ENCODE measurements at regions not wholly inside any gene's neighbourhood (a gene's known extent, or its start where the extent isn't known, plus 50 kb on each side); places are given as distances from the start of the nearest gene placed in this dataset.
"Not testable (repeated sequence)": the region's sequence is repeated elsewhere in the genome, so short reads cannot be mapped to it uniquely, and the experiment has no call there.

DNA sequence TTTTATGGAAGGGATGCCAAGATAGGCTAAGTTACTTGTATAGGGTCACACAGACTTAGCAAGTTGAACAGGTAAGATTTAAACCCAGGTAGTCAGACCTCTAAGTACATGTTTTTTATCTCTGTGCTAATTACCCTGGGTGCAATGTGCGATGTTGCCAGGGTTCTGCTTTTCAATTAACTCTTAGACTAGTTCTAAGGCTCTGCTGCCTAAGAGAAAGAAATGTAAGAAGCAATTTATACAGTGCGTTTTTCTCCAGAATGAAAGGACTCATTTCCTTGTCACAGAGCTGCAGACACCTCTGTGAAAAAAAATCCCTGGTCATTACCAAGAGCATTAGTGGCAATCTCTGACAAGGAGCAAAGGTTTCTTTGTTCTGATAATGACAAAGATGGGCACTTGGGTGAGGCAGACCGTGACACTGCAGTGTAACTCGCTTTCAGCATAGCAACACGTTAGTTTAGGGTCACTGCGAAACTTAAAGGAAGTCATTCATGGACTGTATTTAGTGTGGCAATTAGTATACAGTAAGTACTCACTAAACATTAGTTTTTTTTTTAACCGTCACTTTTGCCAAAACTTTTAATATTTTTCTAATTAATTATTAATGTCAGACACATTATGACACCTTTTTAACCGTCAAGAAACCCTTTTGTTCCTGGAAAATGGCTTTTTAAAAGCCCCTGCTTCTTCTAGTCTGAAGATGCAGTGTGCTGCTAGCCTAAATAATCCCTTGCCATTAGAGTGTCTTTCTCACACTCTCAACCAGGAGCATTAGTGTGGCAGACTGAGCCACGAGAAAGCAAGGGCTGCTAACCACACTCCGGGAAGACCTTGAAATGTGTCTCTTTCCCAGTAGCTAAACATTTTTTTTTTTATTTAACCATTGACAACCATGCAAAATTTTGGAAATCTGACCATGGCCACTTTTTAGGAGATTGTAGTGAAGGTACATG lies 520.0 kb upstream of the C9orf72 start:
- no peak overlapping the region for H3K4me3 Mint-ChIP-seq
- ATAC-seq (no peak), DNase-seq (no peak)
- no peaks in the 10 kb centered on the region for H3K9me3 Mint-ChIP-seq
- no peaks in the 10 kb centered on the region for H3K36me3 Mint-ChIP-seq (ENCODE audit: insufficient read depth)
- H3K4me1 Mint-ChIP-seq (ENCODE audit: low read depth) = no peaks in the 10 kb centered on the region
- H3K27me3 Mint-ChIP-seq (ENCODE audit: low read depth) = no peaks in the 10 kb centered on the region

DNA sequence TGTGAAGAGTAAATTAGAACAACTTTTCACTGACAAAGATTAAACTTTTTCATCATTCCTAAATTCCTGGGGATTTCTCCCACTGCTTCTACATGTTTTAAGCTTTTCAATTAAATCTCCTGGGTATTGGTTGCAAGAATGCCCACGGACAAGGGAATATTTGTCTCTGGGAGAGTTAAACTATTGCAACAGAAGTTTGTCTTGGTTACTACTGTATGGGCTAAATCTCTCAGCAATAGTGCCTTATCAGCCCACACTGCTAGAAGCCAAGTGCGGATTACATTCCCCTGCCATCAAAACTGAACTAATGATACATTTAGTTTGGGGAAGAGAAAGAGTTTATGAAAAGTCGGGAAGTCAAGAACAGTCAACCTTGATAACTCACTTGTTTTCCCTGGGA lies 528.2 kb upstream of the C9orf72 start:
- Mint-ChIP-seq H3K27me3 (ENCODE audit: low read depth) (no peaks in the 10 kb centered on the region), H3K36me3 (ENCODE audit: insufficient read depth) (no peaks in the 10 kb centered on the region), H3K4me3 (no peak overlapping the region), H3K4me1 (ENCODE audit: low read depth) (no peaks in the 10 kb centered on the region), H3K9me3 (peaks cover 5% of the 10 kb centered on the region)
- ATAC-seq (no peak), DNase-seq (no peak)

- H3K4me1 Mint-ChIP-seq (ENCODE audit: low read depth) = no peaks in the 10 kb centered on the region
- peaks cover 3% of the 10 kb centered on the region for H3K9me3 Mint-ChIP-seq
- no peak overlapping the region for H3K4me3 Mint-ChIP-seq
- ATAC-seq (no peak), DNase-seq (no peak)
- H3K27me3 Mint-ChIP-seq (ENCODE audit: low read depth) = no peaks in the 10 kb centered on the region
- H3K36me3 Mint-ChIP-seq (ENCODE audit: insufficient read depth) = no peaks in the 10 kb centered on the region
These were observed 531.7 kb upstream of the C9orf72 start for GRCh38 chr9:28105001-28105400.

GRCh38 chr9:28120184-28120583 lies 546.9 kb upstream of the C9orf72 start:
- ATAC-seq = no peak
- H3K9me3 Mint-ChIP-seq = no peaks in the 10 kb centered on the region
- no peak overlapping the region for H3K4me3 Mint-ChIP-seq
- H3K4me1 Mint-ChIP-seq (ENCODE audit: low read depth) = no peaks in the 10 kb centered on the region
- H3K36me3 Mint-ChIP-seq (ENCODE audit: insufficient read depth) = no peaks in the 10 kb centered on the region
- no peaks in the 10 kb centered on the region for H3K27me3 Mint-ChIP-seq (ENCODE audit: low read depth)
- DNase-seq = no peak

DNA sequence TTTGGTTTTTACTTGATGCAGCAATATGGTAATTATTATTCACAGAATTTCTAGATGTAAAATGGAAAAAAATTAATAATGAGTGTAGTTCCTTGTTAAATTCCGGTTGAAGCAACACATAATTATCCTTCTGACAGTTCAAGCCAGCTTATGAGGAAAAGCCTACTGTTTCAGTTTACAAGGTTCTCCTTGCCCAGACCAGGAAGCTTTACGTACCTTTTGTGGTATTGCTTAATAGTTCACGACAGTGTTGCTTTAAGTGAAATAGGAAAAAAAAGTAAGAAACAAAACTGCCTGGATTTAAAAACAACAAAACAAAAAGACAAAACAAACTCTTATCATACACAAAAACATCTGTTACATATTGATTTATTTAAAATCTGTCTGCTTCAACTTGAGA lies 547.3 kb upstream of the C9orf72 start:
- no peak for DNase-seq
- Mint-ChIP-seq H3K9me3 (no peaks in the 10 kb centered on the region), H3K4me1 (ENCODE audit: low read depth) (no peaks in the 10 kb centered on the region), H3K27me3 (ENCODE audit: low read depth) (no peaks in the 10 kb centered on the region), H3K36me3 (ENCODE audit: insufficient read depth) (no peaks in the 10 kb centered on the region), H3K4me3 (no peak overlapping the region)
- ATAC-seq = no peak

DNA sequence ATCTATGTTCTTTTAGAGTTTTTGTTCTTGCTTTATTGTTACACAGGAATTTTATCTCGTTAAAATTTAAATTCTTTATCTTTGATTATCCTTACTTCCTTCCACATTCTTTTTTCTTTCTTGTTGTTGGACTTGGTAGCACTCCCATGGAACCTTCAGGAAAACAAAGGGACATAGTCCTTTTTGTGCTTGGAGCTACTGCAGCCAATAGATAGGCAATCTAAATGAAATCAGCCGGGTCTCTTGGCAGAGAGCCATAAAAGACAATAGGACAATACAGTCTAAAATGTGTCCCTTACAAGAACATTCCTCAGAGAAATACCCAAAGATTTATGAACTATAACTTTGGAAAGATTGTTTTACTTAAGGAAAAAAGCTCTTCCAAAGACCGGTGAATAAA lies 548.1 kb upstream of the C9orf72 start:
- H3K36me3 Mint-ChIP-seq (ENCODE audit: insufficient read depth) = no peaks in the 10 kb centered on the region
- H3K9me3 Mint-ChIP-seq = no peaks in the 10 kb centered on the region
- H3K4me1 Mint-ChIP-seq (ENCODE audit: low read depth) = no peaks in the 10 kb centered on the region
- H3K4me3 Mint-ChIP-seq = no peak overlapping the region
- ATAC-seq (no peak), DNase-seq (no peak)
- no peaks in the 10 kb centered on the region for H3K27me3 Mint-ChIP-seq (ENCODE audit: low read depth)

- H3K4me3 Mint-ChIP-seq = no peak overlapping the region
- DNase-seq (no peak), ATAC-seq (no peak)
- no peaks in the 10 kb centered on the region for H3K4me1 Mint-ChIP-seq (ENCODE audit: low read depth)
- H3K36me3 Mint-ChIP-seq (ENCODE audit: insufficient read depth) = no peaks in the 10 kb centered on the region
- H3K9me3 Mint-ChIP-seq = no peaks in the 10 kb centered on the region
- H3K27me3 Mint-ChIP-seq (ENCODE audit: low read depth) = no peaks in the 10 kb centered on the region
These were observed 551.6 kb upstream of the C9orf72 start for GRCh38 chr9:28124917-28125316.

- no peak for ATAC-seq
- DNase-seq = no peak
- no peak overlapping the region for H3K4me3 Mint-ChIP-seq
- H3K9me3 Mint-ChIP-seq = no peaks in the 10 kb centered on the region
- H3K36me3 Mint-ChIP-seq (ENCODE audit: insufficient read depth) = no peaks in the 10 kb centered on the region
- no peaks in the 10 kb centered on the region for H3K4me1 Mint-ChIP-seq (ENCODE audit: low read depth)
- H3K27me3 Mint-ChIP-seq (ENCODE audit: low read depth) = no peaks in the 10 kb centered on the region
These were observed 553.8 kb upstream of the C9orf72 start for GRCh38 chr9:28127101-28127500.

DNA sequence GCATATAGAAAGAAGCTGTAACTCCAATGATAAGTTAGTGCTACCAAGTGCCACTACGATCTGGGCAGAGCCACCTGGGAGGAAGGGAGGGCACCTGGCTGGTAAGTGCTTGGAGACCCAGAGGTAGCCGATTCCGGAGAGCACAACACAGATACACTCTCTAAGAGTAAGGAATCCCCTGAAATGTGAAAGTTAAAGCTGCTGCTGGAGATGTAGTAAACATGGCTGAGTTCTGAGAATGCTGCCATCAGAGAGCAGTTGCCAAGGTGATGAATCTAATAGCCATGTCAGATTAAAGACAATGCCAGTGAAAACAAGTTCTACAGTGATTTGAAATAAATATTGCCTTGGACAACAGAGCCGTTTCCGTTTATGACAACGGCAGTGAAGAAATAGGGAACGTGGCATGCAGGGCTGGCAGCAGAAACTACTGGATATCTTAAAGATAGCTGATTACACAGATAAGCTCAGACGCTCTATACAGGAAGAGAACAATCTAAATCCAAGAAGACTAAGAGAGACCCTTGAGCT lies 561.2 kb upstream of the C9orf72 start:
- Mint-ChIP-seq H3K36me3 (ENCODE audit: insufficient read depth) (no peaks in the 10 kb centered on the region), H3K4me1 (ENCODE audit: low read depth) (no peaks in the 10 kb centered on the region), H3K4me3 (no peak overlapping the region), H3K27me3 (ENCODE audit: low read depth) (no peaks in the 10 kb centered on the region), H3K9me3 (no peaks in the 10 kb centered on the region)
- no peak for DNase-seq
- no peak for ATAC-seq

- Mint-ChIP-seq H3K36me3 (ENCODE audit: insufficient read depth) (no peaks in the 10 kb centered on the region), H3K27me3 (ENCODE audit: low read depth) (no peaks in the 10 kb centered on the region), H3K9me3 (no peaks in the 10 kb centered on the region), H3K4me1 (ENCODE audit: low read depth) (no peaks in the 10 kb centered on the region), H3K4me3 (no peak overlapping the region)
- DNase-seq (no peak), ATAC-seq (no peak)
These were observed 562.3 kb upstream of the C9orf72 start for GRCh38 chr9:28135549-28135948.

DNA sequence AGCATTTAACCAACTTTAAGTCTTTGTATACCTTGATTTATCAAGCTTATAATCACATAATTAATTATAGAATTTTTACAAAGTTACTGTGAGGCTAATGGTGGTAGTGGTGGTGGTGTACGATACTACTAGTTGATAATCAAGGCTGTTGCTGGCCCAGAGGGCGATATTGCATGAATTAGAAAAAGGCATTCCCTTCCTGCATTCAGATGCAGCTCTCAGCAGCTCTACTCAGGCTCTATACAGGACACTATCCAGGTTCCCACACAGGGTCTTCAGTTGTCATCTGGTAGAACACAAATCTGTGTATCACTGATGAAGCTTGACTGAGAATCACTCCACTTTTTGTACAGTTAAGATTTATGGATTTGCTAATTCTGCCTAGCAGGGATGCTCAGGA lies 562.8 kb upstream of the C9orf72 start:
- DNase-seq (no peak), ATAC-seq (no peak)
- no peaks in the 10 kb centered on the region for H3K4me1 Mint-ChIP-seq (ENCODE audit: low read depth)
- no peaks in the 10 kb centered on the region for H3K36me3 Mint-ChIP-seq (ENCODE audit: insufficient read depth)
- no peak overlapping the region for H3K4me3 Mint-ChIP-seq
- H3K9me3 Mint-ChIP-seq = no peaks in the 10 kb centered on the region
- H3K27me3 Mint-ChIP-seq (ENCODE audit: low read depth) = no peaks in the 10 kb centered on the region

DNA sequence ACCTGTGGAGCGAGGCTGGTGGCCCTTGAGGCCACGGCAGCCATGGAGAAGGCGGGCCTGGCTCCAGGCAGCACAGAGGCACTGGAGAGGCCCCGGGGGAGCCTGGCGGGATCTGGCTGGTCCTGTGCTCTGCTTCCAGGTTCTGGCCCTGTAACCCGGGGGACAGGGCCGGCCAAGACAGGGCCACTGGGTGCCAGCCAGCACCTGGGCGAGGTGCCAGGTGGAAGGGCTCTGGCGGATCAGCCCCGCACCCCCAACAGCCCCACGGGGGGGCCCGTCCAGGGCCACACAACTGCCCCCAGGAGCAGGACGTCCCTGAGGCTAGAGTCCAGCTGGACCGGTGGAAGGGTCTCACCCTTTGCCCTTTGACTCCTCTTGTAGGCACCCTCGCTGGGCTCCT lies 574.1 kb upstream of the C9orf72 start:
- H3K4me1 Mint-ChIP-seq (ENCODE audit: low read depth); DNase-seq; H3K36me3 Mint-ChIP-seq (ENCODE audit: insufficient read depth); H3K9me3 Mint-ChIP-seq; H3K27me3 Mint-ChIP-seq (ENCODE audit: low read depth); H3K4me3 Mint-ChIP-seq; ATAC-seq: not testable (repeated sequence)

DNA sequence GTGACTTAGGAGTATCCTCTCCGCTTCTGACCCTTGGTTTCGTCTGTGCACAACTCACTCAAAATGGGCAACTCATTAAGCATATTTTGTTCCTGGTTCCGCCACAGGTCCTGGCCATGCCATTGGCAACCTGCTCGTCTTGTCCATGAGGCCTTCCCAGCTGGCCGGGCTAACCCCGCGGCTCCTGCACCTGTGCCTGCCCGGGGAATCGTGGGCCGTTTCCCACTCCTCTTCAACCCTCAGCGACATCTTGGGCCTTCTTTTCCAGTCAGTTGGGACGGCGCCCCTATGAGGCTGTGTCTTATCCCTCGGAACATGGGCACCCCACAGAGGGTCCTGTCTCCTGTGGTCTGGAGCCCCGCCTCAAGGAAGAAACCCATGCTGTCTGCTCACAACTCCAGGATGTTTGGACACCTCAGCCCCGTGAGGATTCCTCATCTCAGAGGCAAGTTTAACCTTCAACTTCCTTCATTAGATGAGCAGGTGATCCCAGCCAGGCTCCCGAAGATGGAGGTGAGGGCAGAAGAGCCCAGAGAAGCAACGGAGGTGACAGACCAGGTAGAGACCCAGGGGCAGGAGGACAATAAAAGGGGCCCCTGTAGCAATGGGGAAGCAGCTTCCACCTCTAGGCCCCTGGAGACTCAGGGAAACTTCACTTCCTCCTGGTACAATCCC lies 574.8 kb upstream of the C9orf72 start:
- H3K36me3 Mint-ChIP-seq (ENCODE audit: insufficient read depth); H3K27me3 Mint-ChIP-seq (ENCODE audit: low read depth); DNase-seq; H3K4me3 Mint-ChIP-seq; ATAC-seq; H3K9me3 Mint-ChIP-seq; H3K4me1 Mint-ChIP-seq (ENCODE audit: low read depth): not testable (repeated sequence)

DNA sequence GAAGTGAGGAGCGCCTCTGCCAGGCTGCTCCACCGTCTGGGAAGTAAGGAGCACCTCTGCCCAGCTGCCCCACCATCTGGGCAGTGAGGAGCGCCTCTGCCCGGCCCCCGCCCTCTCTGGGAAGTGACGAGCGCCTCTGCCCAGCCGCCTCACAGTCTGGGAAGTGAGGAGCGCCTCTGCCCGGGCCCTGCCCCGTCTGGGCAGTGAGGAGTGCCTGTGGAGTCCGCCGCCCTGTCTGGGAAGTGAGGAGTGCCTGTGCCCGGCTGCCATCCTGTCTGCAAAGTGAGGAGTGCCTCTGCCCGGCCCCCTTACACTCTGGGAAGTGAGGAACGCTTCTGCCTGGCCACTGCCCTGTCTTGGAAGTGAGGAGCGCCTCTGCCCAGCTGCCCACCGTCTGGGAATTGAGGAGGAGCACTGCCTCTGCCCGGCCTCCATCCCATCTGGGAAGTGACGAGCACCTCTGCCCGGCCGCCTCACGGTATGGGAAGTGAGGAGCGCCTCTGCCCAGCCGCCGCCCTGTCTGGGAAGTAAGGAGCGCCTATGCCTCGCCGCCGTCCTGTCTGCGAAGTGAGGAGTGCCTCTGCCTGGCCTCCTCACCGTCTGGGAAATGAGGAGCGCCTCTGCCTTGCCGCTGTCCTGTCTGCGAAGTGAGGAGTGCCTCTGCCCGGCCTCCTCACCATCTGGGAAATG lies 576.2 kb upstream of the C9orf72 start:
- H3K4me3 Mint-ChIP-seq; DNase-seq; ATAC-seq; H3K4me1 Mint-ChIP-seq (ENCODE audit: low read depth); H3K9me3 Mint-ChIP-seq; H3K27me3 Mint-ChIP-seq (ENCODE audit: low read depth); H3K36me3 Mint-ChIP-seq (ENCODE audit: insufficient read depth): not testable (repeated sequence)

Measured in activated T-cell treated with anti-CD3 and anti-CD28 coated beads, Interleukin-2, amount 50 U/mL, for 4 hours (primary cell).